ENCODE measurements at regions not wholly inside any gene's neighbourhood (a gene's known extent, or its start where the extent isn't known, plus 50 kb on each side); places are given as distances from the start of the nearest gene placed in this dataset.

DNA sequence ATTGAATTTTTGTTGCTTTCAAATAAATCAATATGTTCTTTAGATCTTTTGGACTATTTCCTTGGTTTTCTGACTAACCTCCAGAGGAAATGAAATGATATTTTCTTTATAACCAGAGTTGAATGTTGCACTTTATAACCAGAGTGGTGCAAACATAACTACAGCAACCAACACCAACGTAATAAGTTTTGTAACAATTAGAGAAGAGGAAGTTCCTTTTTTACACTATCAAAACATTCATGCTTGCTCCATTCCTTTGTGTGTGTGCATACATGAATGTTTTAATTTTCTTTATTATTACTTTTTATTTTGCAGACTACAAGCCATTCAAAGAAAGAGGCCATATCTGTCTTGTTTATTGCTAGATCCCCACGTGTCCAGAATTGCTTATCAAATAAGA is 193.0 kb upstream of the PPP3CA start:
- Histone ChIP-seq H3K36me3 (ENCODE audit: insufficient read depth, low read length, poor library complexity, severe bottlenecking) (no peaks in the 10 kb centered on the region), H3K27ac (ENCODE audit: low read depth, low read length, poor library complexity, severe bottlenecking) (no peak overlapping the region), H3K4me3 (ENCODE audit: low read depth, low read length, poor library complexity, severe bottlenecking) (no peak overlapping the region), H3K9me3 (ENCODE audit: low read depth, low read length, poor library complexity, severe bottlenecking) (no peaks in the 10 kb centered on the region), H3K27me3 (replicated peaks; ENCODE audit: insufficient read depth, low read depth, low read length, poor library complexity) (no peaks in the 10 kb centered on the region), H3K4me1 (ENCODE audit: insufficient read depth, low read length, poor library complexity, severe bottlenecking) (no peaks in the 10 kb centered on the region)
- no TSS peak for BruUV-seq (replicated peaks)
- no peak for DNase-seq (ENCODE audit: low spot score)
- intact Hi-C loops (cut with micrococcal nuclease; ENCODE audit: unreplicated experiment): no loop called here
- TF ChIP-seq, protein P1, sequence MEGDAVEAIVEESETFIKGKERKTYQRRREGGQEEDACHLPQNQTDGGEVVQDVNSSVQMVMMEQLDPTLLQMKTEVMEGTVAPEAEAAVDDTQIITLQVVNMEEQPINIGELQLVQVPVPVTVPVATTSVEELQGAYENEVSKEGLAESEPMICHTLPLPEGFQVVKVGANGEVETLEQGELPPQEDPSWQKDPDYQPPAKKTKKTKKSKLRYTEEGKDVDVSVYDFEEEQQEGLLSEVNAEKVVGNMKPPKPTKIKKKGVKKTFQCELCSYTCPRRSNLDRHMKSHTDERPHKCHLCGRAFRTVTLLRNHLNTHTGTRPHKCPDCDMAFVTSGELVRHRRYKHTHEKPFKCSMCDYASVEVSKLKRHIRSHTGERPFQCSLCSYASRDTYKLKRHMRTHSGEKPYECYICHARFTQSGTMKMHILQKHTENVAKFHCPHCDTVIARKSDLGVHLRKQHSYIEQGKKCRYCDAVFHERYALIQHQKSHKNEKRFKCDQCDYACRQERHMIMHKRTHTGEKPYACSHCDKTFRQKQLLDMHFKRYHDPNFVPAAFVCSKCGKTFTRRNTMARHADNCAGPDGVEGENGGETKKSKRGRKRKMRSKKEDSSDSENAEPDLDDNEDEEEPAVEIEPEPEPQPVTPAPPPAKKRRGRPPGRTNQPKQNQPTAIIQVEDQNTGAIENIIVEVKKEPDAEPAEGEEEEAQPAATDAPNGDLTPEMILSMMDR (conservative IDR thresholded peaks at IDR 0.05; ENCODE audit: low read depth, low read length): no peak
- TF ChIP-seq EZH2 (IDR thresholded peaks at IDR 0.05; ENCODE audit: borderline replicate concordance, low read depth, low read length, poor library complexity, severe bottlenecking): no peak
- ChIA-PET POLR2A (ENCODE audit: low non-redundant PET) (no interaction called here), CTCF (no interaction called here)

- ChIA-PET CTCF (no interaction called here), POLR2A (ENCODE audit: low non-redundant PET) (no interaction called here)
- BruUV-seq (replicated peaks): no TSS peak
- TF ChIP-seq, protein P1 (conservative IDR thresholded peaks at IDR 0.05; ENCODE audit: low read depth, low read length): no peak
- no peak for TF ChIP-seq EZH2 (IDR thresholded peaks at IDR 0.05; ENCODE audit: borderline replicate concordance, low read depth, low read length, poor library complexity, severe bottlenecking)
- Histone ChIP-seq H3K27ac (ENCODE audit: low read depth, low read length, poor library complexity, severe bottlenecking) (no peak overlapping the region), H3K4me1 (ENCODE audit: insufficient read depth, low read length, poor library complexity, severe bottlenecking) (no peaks in the 10 kb centered on the region), H3K27me3 (replicated peaks; ENCODE audit: insufficient read depth, low read depth, low read length, poor library complexity) (no peaks in the 10 kb centered on the region), H3K4me3 (ENCODE audit: low read depth, low read length, poor library complexity, severe bottlenecking) (no peak overlapping the region), H3K36me3 (ENCODE audit: insufficient read depth, low read length, poor library complexity, severe bottlenecking) (no peaks in the 10 kb centered on the region), H3K9me3 (ENCODE audit: low read depth, low read length, poor library complexity, severe bottlenecking) (no peaks in the 10 kb centered on the region)
- no peak for DNase-seq (ENCODE audit: low spot score)
- intact Hi-C loops (cut with micrococcal nuclease; ENCODE audit: unreplicated experiment): no loop called here
These were observed 181.2 kb upstream of the PPP3CA start for GRCh38 chr4:101528526-101528925.

DNA sequence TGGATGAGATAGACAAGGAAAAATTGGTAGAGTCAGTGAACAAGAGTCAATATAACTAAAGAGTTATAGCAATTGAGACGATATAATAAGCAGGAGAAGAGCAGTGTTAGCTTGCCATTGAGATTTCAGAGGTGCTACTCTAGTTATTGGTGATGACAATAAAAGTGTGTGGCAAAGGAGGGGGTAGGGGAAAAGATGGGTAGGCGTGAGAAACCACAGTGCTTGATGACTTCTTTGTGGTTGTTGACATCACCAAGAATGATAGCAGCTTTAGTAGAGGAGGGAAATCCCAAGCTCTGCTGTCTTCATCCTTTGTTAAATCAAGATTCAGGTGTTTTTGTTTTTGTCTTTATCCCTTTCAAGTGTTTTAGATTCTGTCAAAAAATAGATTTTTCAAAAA is 179.9 kb upstream of the PPP3CA start:
- no peaks in the 10 kb centered on the region for H3K9me3 ChIP-seq (ENCODE audit: low read depth, low read length, poor library complexity, severe bottlenecking)
- H3K27me3 ChIP-seq (replicated peaks; ENCODE audit: insufficient read depth, low read depth, low read length, poor library complexity): no peaks in the 10 kb centered on the region
- no peaks in the 10 kb centered on the region for H3K36me3 ChIP-seq (ENCODE audit: insufficient read depth, low read length, poor library complexity, severe bottlenecking)
- no peak overlapping the region for H3K27ac ChIP-seq (ENCODE audit: low read depth, low read length, poor library complexity, severe bottlenecking)
- H3K4me1 ChIP-seq (ENCODE audit: insufficient read depth, low read length, poor library complexity, severe bottlenecking): no peaks in the 10 kb centered on the region
- DNase-seq (ENCODE audit: low spot score): no peak
- BruUV-seq (replicated peaks): no TSS peak
- intact Hi-C loops (cut with micrococcal nuclease; ENCODE audit: unreplicated experiment): no loop called here
- TF ChIP-seq, protein P1 (conservative IDR thresholded peaks at IDR 0.05; ENCODE audit: low read depth, low read length): no peak
- TF ChIP-seq EZH2 (IDR thresholded peaks at IDR 0.05; ENCODE audit: borderline replicate concordance, low read depth, low read length, poor library complexity, severe bottlenecking): no peak
- ChIA-PET POLR2A (ENCODE audit: low non-redundant PET) (no interaction called here), CTCF (no interaction called here)
- no peak overlapping the region for H3K4me3 ChIP-seq (ENCODE audit: low read depth, low read length, poor library complexity, severe bottlenecking)

All from A673 (cell line).